ENCODE measurements at regions not wholly inside any gene's neighbourhood (a gene's known extent, or its start where the extent isn't known, plus 50 kb on each side); places are given as distances from the start of the nearest gene placed in this dataset.
A peak's percentile ranks its signal among the peaks of the same experiment; 100 is the strongest.

DNA sequence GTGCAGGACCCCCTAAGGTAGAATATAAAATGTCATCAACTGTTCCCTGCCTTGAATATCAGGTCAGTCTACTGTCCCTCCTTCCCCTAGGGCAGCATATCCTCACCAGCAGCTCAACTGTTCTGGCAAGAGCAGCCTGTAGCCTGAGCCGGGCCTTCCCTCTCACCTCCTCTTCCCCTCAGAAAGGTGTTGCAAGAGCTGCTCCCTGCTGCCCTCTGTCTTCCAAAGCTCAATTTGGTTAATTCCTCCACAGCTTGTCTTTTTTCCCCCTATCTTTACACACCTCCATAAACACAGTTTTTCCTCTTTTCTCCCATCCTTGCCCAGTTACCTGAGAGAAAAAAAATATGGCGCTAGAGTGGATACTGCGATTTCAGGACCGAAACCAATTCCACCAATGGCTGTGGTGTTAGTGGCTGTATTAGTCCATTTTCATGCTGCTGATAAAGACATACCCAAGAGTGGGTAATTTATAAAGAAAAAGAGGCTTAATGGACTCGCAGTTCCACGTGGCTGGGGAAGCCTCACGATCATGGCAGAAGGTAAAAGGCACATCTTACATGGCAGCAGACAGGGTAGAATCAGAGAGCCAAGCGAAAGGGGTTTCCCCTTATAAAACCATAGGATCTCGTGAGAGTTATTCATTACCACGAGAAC lies 184.7 kb downstream of the MREG start (continued):
- TF ChIP-seq CCAR2 (optimal IDR thresholded peaks at IDR 0.05; ENCODE audit: low read depth, low read length) (peak; percentile 50), RARA (CRISPR knock-in tag; IDR thresholded peaks at IDR 0.05) (peak; percentile 54; the same call in 1 of the 2 replicates), MBNL3 (CRISPR knock-in tag; conservative IDR thresholded peaks at IDR 0.05) (no peak), ZMYM2 (CRISPR knock-in tag; IDR thresholded peaks at IDR 0.05) (0 out of 2 replicates have a peak, but pooled peaks have one; percentile 39), RARG (CRISPR knock-in tag; IDR thresholded peaks at IDR 0.05; ENCODE audit: low read depth) (no peak), ZNF484 (CRISPR knock-in tag; IDR thresholded peaks at IDR 0.05; ENCODE audit: borderline replicate concordance, low read depth) (no peak), SOX6 (IDR thresholded peaks at IDR 0.05) (no peak), SOX6 (CRISPR knock-in tag; IDR thresholded peaks at IDR 0.05) (peak; percentile 45), ZNF570 (CRISPR knock-in tag; IDR thresholded peaks at IDR 0.05; ENCODE audit: borderline replicate concordance) (no peak), SIN3A (IDR thresholded peaks at IDR 0.05; ENCODE audit: borderline replicate concordance, low read depth, low read length) (no peak), KAT7 (CRISPR knock-in tag; IDR thresholded peaks at IDR 0.05; ENCODE audit: borderline replicate concordance) (no peak), ZNF839 (CRISPR knock-in tag; IDR thresholded peaks at IDR 0.05; ENCODE audit: borderline replicate concordance) (no peak), DNMT1 (CRISPR knock-in tag; IDR thresholded peaks at IDR 0.05) (no peak), MAFG (CRISPR knock-in tag; IDR thresholded peaks at IDR 0.05) (no peak), KDM5B (CRISPR knock-in tag; IDR thresholded peaks at IDR 0.05; ENCODE audit: borderline replicate concordance) (no peak), ERF (CRISPR knock-in tag; IDR thresholded peaks at IDR 0.05) (peak; percentile 48; the same call in 1 of the 2 replicates), ZNF878 (CRISPR knock-in tag; IDR thresholded peaks at IDR 0.05) (no peak), KLF6 (CRISPR knock-in tag; IDR thresholded peaks at IDR 0.05) (peak; percentile 76), STAG1 (CRISPR knock-in tag; IDR thresholded peaks at IDR 0.05) (peak; percentile 86), ZNF180 (CRISPR knock-in tag; IDR thresholded peaks at IDR 0.05; ENCODE audit: borderline replicate concordance, low read depth) (no peak), JUNB (CRISPR knock-in tag; IDR thresholded peaks at IDR 0.05; ENCODE audit: borderline replicate concordance) (no peak), TMF1 (CRISPR knock-in tag; IDR thresholded peaks at IDR 0.05; ENCODE audit: low read depth) (no peak), MTF2 (CRISPR knock-in tag; IDR thresholded peaks at IDR 0.05; ENCODE audit: borderline replicate concordance) (no peak), ZNF20 (CRISPR knock-in tag; IDR thresholded peaks at IDR 0.05) (no peak), ZNF850 (CRISPR knock-in tag; conservative IDR thresholded peaks at IDR 0.05) (no peak), ZNF354B (CRISPR knock-in tag; IDR thresholded peaks at IDR 0.05) (no peak), PTBP1 (IDR thresholded peaks at IDR 0.05; ENCODE audit: low read depth, low read length, poor library complexity, severe bottlenecking) (no peak)
- TF ChIP-seq, protein P1, sequence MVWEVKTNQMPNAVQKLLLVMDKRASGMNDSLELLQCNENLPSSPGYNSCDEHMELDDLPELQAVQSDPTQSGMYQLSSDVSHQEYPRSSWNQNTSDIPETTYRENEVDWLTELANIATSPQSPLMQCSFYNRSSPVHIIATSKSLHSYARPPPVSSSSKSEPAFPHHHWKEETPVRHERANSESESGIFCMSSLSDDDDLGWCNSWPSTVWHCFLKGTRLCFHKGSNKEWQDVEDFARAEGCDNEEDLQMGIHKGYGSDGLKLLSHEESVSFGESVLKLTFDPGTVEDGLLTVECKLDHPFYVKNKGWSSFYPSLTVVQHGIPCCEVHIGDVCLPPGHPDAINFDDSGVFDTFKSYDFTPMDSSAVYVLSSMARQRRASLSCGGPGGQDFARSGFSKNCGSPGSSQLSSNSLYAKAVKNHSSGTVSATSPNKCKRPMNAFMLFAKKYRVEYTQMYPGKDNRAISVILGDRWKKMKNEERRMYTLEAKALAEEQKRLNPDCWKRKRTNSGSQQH (CRISPR knock-in tag; IDR thresholded peaks at IDR 0.05; ENCODE audit: low read depth): no peak
- TF ChIP-seq, protein P2, sequence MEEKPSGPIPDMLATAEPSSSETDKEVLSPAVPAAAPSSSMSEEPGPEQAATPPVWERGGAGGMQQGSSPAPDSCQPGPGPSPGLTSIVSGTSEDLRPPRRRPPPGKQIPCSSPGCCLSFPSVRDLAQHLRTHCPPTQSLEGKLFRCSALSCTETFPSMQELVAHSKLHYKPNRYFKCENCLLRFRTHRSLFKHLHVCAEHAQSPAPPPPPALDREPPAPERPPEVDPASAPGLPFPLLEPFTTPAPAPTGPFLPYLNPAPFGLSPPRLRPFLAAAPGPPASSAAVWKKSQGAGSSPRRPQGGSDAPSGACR (CRISPR knock-in tag; IDR thresholded peaks at IDR 0.05): 0 out of 2 replicates have a peak, but pooled peaks have one; percentile 16
- TF ChIP-seq, protein P3, sequence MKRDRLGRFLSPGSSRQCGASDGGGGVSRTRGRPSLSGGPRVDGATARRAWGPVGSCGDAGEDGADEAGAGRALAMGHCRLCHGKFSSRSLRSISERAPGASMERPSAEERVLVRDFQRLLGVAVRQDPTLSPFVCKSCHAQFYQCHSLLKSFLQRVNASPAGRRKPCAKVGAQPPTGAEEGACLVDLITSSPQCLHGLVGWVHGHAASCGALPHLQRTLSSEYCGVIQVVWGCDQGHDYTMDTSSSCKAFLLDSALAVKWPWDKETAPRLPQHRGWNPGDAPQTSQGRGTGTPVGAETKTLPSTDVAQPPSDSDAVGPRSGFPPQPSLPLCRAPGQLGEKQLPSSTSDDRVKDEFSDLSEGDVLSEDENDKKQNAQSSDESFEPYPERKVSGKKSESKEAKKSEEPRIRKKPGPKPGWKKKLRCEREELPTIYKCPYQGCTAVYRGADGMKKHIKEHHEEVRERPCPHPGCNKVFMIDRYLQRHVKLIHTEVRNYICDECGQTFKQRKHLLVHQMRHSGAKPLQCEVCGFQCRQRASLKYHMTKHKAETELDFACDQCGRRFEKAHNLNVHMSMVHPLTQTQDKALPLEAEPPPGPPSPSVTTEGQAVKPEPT (CRISPR knock-in tag; IDR thresholded peaks at IDR 0.05; ENCODE audit: low read depth): no peak

Data from HepG2 (cell line).